IMR-90 (cell line): ENCODE measurements at regions not wholly inside any gene's neighbourhood (a gene's known extent, or its start where the extent isn't known, plus 50 kb on each side); places are given as distances from the start of the nearest gene placed in this dataset.
A peak's percentile ranks its signal among the peaks of the same experiment; 100 is the strongest.

ENCODE experiments used
- ATAC-seq: fragments of 200-7000 bp; cut with Tn5 transposase; 2 replicates; pipeline ENCODE4 v1.9.1; 2020; ENCODE audit warnings: low read depth, mild to moderate bottlenecking, moderate library complexity
- BruUV-seq: library from RNA; stranded (reverse); fragments of 400-500 nt; replicated peaks from 2 replicates; lab custom pipeline; 2021; lab: Mats Ljungman, UMichigan
- CTCF ChIA-PET: fragments of 300-600 bp; formaldehyde crosslinking; extraction: SDS; loops from one replicate; lab custom pipeline; 2021; ENCODE audit warnings: antibody characterized with exemption; lab: Yijun Ruan, JAX
- POLR2A ChIA-PET: fragments of 300-600 bp; sonication (Branson Sonifier 250); formaldehyde crosslinking; loops from one replicate; lab custom pipeline; 2022; ENCODE audit warnings: antibody characterized with exemption; ENCODE audit not compliant: unreplicated experiment; lab: Charles Lee
- DNase-seq: peaks from one replicate; pipeline ENCODE4 v3.0.0; 2013
- H2AFZ ChIP-seq: replicated peaks from 2 replicates; pipeline ENCODE3; 2013; ENCODE audit warnings: low read length, mild to moderate bottlenecking; ENCODE audit not compliant: poor library complexity
- H2AK5ac ChIP-seq: 2 replicates; pipeline ENCODE4 v1.6.1; 2013; ENCODE audit warnings: low read depth, low read length, inconsistent platforms
- H2AK9ac ChIP-seq: replicated peaks from 2 replicates; pipeline ENCODE3; 2013; ENCODE audit warnings: mild to moderate bottlenecking, low read depth, low read length, moderate library complexity; ENCODE audit not compliant: poor library complexity
- H2BK120ac ChIP-seq: 2 replicates; pipeline ENCODE4 v1.6.1; 2013; ENCODE audit warnings: low read depth, low read length, inconsistent platforms
- H2BK15ac ChIP-seq: 3 replicates; pipeline ENCODE4 v1.6.1; 2013; ENCODE audit warnings: low read depth, low read length, inconsistent platforms
- H2BK20ac ChIP-seq: 2 replicates; pipeline ENCODE4 v1.6.1; 2013; ENCODE audit warnings: low read depth, mild to moderate bottlenecking, inconsistent platforms, low read length, moderate library complexity
- H2BK5ac ChIP-seq: 2 replicates; pipeline ENCODE4 v1.6.1; 2013; ENCODE audit warnings: mild to moderate bottlenecking, low read depth, low read length, inconsistent platforms; ENCODE audit not compliant: poor library complexity, severe bottlenecking
- H3K14ac ChIP-seq: replicated peaks from 2 replicates; pipeline ENCODE4 v1.6.1; 2013; ENCODE audit warnings: low read depth, low read length, inconsistent platforms
- H3K18ac ChIP-seq: 2 replicates; pipeline ENCODE4 v1.6.1; 2013; ENCODE audit warnings: low read depth, low read length, control low read depth
- H3K23ac ChIP-seq: 2 replicates; pipeline ENCODE4 v1.6.1; 2013; ENCODE audit warnings: low read depth, low read length, inconsistent platforms
- H3K27ac ChIP-seq: 2 replicates; pipeline ENCODE4 v1.5.1; 2013; ENCODE audit warnings: mild to moderate bottlenecking, control low read depth, low read length; ENCODE audit not compliant: insufficient read depth
- H3K27me3 ChIP-seq: 2 replicates; pipeline ENCODE4 v1.6.1; 2013; ENCODE audit warnings: low read length; ENCODE audit not compliant: control insufficient read depth, insufficient read depth
- H3K36me3 ChIP-seq: 2 replicates; pipeline ENCODE4 v1.6.1; 2013; ENCODE audit warnings: low read length, mixed read lengths; ENCODE audit not compliant: control insufficient read depth, insufficient read depth
- H3K4ac ChIP-seq: 2 replicates; pipeline ENCODE4 v1.6.1; 2013; ENCODE audit warnings: low read depth, low read length, inconsistent platforms
- H3K4me1 ChIP-seq: 2 replicates; pipeline ENCODE4 v1.6.1; 2013; ENCODE audit warnings: low read length, mixed read lengths; ENCODE audit not compliant: control insufficient read depth, insufficient read depth
- H3K4me2 ChIP-seq: 2 replicates; pipeline ENCODE4 v1.6.1; 2013; ENCODE audit warnings: low read depth, mild to moderate bottlenecking, control low read depth, low read length, moderate library complexity
- H3K4me3 ChIP-seq: 2 replicates; pipeline ENCODE4 v1.5.1; 2013; ENCODE audit warnings: low read depth, mild to moderate bottlenecking, control low read depth, low read length, moderate library complexity; ENCODE audit not compliant: insufficient read depth
- H3K56ac ChIP-seq: 2 replicates; pipeline ENCODE4 v1.6.1; 2013; ENCODE audit warnings: low read length, inconsistent platforms; ENCODE audit not compliant: insufficient read depth; ENCODE audit errors: extremely low read depth
- H3K79me1 ChIP-seq, 2 experiments: 2 replicates each; pipeline ENCODE4 v1.6.1; 2013; ENCODE audit warnings: low read length in 2 of 2, inconsistent platforms in 1 of 2, low read depth in 1 of 2
- H3K9ac ChIP-seq: 2 replicates; pipeline ENCODE4 v1.6.1; 2013; ENCODE audit warnings: low read depth, low read length, control low read depth
- H3K9me1 ChIP-seq: 2 replicates; pipeline ENCODE4 v1.6.1; 2013; ENCODE audit warnings: low read length, inconsistent platforms; ENCODE audit not compliant: insufficient read depth
- H3K9me3 ChIP-seq: 2 replicates; pipeline ENCODE4 v1.6.1; 2013; ENCODE audit warnings: low read length; ENCODE audit not compliant: control insufficient read depth, insufficient read depth
- H4K20me1 ChIP-seq: 2 replicates; pipeline ENCODE4 v1.6.1; 2013; ENCODE audit warnings: low read length, inconsistent platforms; ENCODE audit not compliant: insufficient read depth
- H4K5ac ChIP-seq: 2 replicates; pipeline ENCODE4 v1.6.1; 2013; ENCODE audit warnings: mild to moderate bottlenecking, low read depth, low read length, control low read depth
- H4K8ac ChIP-seq, 2 experiments: 2 replicates each; pipeline ENCODE4 v1.6.1; 2013; ENCODE audit warnings: low read depth in 2 of 2, low read length in 2 of 2, control low read depth in 1 of 2, inconsistent platforms in 1 of 2
- H4K91ac ChIP-seq: 2 replicates; pipeline ENCODE4 v1.6.1; 2013; ENCODE audit warnings: low read depth, low read length, inconsistent platforms; ENCODE audit not compliant: insufficient read depth
- CEBPB ChIP-seq: IDR thresholded peaks from 2 replicates; pipeline ENCODE4 v1.6.1; 2012; ENCODE audit warnings: low read depth, low read length, improper control_type of control experiment
- CTCF ChIP-seq: conservative IDR thresholded peaks from 2 replicates; pipeline ENCODE4 v1.5.1; 2012; ENCODE audit warnings: mild to moderate bottlenecking, low read depth, low read length, improper control_type of control experiment
- MAFK ChIP-seq: IDR thresholded peaks from 2 replicates; pipeline ENCODE4 v1.6.1; 2012; ENCODE audit warnings: low read depth, low read length, improper control_type of control experiment
- MXI1 ChIP-seq: IDR thresholded peaks from 2 replicates; pipeline ENCODE4 v1.6.1; 2012; ENCODE audit warnings: low read depth, mild to moderate bottlenecking, low read length, moderate library complexity, borderline replicate concordance
- RAD21 ChIP-seq: IDR thresholded peaks from 2 replicates; pipeline ENCODE4 v1.6.1; 2012; ENCODE audit warnings: low read length, improper control_type of control experiment
- RCOR1 ChIP-seq: IDR thresholded peaks from 2 replicates; pipeline ENCODE4 v1.6.1; 2012; ENCODE audit warnings: mild to moderate bottlenecking, low read length, improper control_type of control experiment; ENCODE audit not compliant: insufficient replicate concordance
- USF2 ChIP-seq: fragments of 150-350 bp; IDR thresholded peaks from 2 replicates; pipeline ENCODE4 v1.6.1; 2017; ENCODE audit warnings: mild to moderate bottlenecking, antibody characterized with exemption, low read length, low read depth
- WGBS, 2 experiments: methylation state at CpG; one replicate each; pipeline versions ENCODE4 v1.1.5 to v1.1.7; 2013; ENCODE audit warnings: missing lambda C conversion rate in 2 of 2; ENCODE audit not compliant: insufficient read length in 1 of 2; ENCODE audit errors: extremely low coverage in 2 of 2; 5-methylcytosine and 5-hydroxymethylcytosine counted together
- dilution Hi-C: fragments of 300-500 bp; cut with HindIII; formaldehyde crosslinking; loops from one replicate; pipeline ENCODE4 v1.14.3; 2018; ENCODE audit warnings: low sequenced_read_pairs; ENCODE audit not compliant: unreplicated experiment
- in situ Hi-C: fragments of 300-500 bp; cut with MboI; formaldehyde crosslinking; loops from 3 replicates; pipeline ENCODE4 v1.14.3; 2019; ENCODE audit warnings: low sequenced_read_pairs, inconsistent platforms, mixed read lengths
- intact Hi-C: fragments of 100-400 bp; cut with micrococcal nuclease; formaldehyde crosslinking; loops from 2 replicates; pipeline ENCODE4 v1.10.0; 2022

DNA sequence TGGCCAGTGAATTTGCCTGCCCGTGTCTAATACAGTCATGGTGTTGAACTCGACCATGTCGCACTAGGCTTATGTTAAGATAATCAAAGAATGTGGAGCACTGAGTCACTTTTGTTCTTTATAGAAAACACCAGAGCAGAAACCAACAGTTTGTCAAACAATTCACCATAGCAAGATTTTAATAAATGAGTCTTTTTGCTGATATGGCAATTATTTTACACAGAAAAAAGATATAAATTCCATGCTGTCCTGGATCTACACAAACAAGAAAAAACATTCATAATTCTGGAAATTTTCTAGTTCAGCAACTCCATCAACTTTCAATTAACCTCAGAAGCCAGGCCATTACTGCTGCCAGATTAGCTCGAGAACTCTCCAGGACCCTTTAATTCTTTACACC, 208.9 kb downstream of the ZNF608 start:
- no peak overlapping the region for H2AK9ac ChIP-seq
- H2BK120ac ChIP-seq = no peak overlapping the region
- no peak overlapping the region for H3K9ac ChIP-seq
- no peak overlapping the region for H2BK20ac ChIP-seq
- CTCF ChIA-PET = no interaction called here
- H3K4me2 ChIP-seq = no peak overlapping the region
- H3K18ac ChIP-seq = no peak overlapping the region
- no peak overlapping the region for H3K27ac ChIP-seq
- no peak overlapping the region for H2AK5ac ChIP-seq
- no TSS peak for BruUV-seq
- no peak for TF ChIP-seq CTCF
- peak; percentile 97 for TF ChIP-seq MAFK
- no peak for TF ChIP-seq RAD21
- no peak for TF ChIP-seq CEBPB
- no peak for TF ChIP-seq USF2
- no peak for TF ChIP-seq MXI1
- no peak for TF ChIP-seq RCOR1
- H4K8ac ChIP-seq = no peak overlapping the region
- DNase-seq = no peak
- no peak overlapping the region for H2BK15ac ChIP-seq
- no peaks in the 10 kb centered on the region for H3K9me1 ChIP-seq
- H3K9me3 ChIP-seq = peaks cover 2% of the 10 kb centered on the region; the same call in 1 of the 2 replicates
- H3K56ac ChIP-seq = no peak overlapping the region
- ATAC-seq = no peak
- WGBS, 2 experiments = 86% methylated on average over 1 of the region's 4 CpGs; no CpG with 5 or more reads in 1 of the 2 experiments
- in situ Hi-C loops = no loop called here
- no peaks in the 10 kb centered on the region for H3K79me1 ChIP-seq
- H3K27me3 ChIP-seq = no peaks in the 10 kb centered on the region; the same call in 1 of the 2 replicates
- H3K4me1 ChIP-seq = peaks cover 2% of the 10 kb centered on the region; the same call in 1 of the 2 replicates
- H4K91ac ChIP-seq = no peak overlapping the region
- no peak overlapping the region for H3K23ac ChIP-seq
- intact Hi-C loops = no loop called here
- no peak overlapping the region for H3K14ac ChIP-seq
- H3K4ac ChIP-seq = no peak overlapping the region
- H2AFZ ChIP-seq = no peak overlapping the region
- H4K5ac ChIP-seq = no peak overlapping the region
- H3K36me3 ChIP-seq = no peaks in the 10 kb centered on the region
- dilution Hi-C loops = no loop called here
- no peaks in the 10 kb centered on the region for H4K20me1 ChIP-seq
- no peak overlapping the region for H2BK5ac ChIP-seq
- no peak overlapping the region for H3K4me3 ChIP-seq
- POLR2A ChIA-PET = no interaction called here
